ENCODE measurements at regions not wholly inside any gene's neighbourhood (a gene's known extent, or its start where the extent isn't known, plus 50 kb on each side); places are given as distances from the start of the nearest gene placed in this dataset.

- no peaks in the 10 kb centered on the region for H3K36me3 ChIP-seq (ENCODE audit: insufficient read depth, low read length)
- no peak for TF ChIP-seq CTCF (IDR thresholded peaks at IDR 0.05; ENCODE audit: extremely low read depth, low read depth, low read length)
- H3K4me3 ChIP-seq (ENCODE audit: insufficient read depth, low read length): no peak overlapping the region
- H3K9me3 ChIP-seq (ENCODE audit: low read depth, low read length): peaks cover 3% of the 10 kb centered on the region
- no peaks in the 10 kb centered on the region for H3K4me1 ChIP-seq (ENCODE audit: insufficient read depth, low read length)
- H4K20me1 ChIP-seq (ENCODE audit: insufficient read depth, low read length): no peaks in the 10 kb centered on the region
- H3K27ac ChIP-seq (ENCODE audit: low read depth, low read length): no peak overlapping the region
- no peak for DNase-seq (ENCODE audit: insufficient read length, low spot score, missing footprints)
- no peaks in the 10 kb centered on the region for H3K27me3 ChIP-seq (ENCODE audit: insufficient read depth, low read length)
- H2AFZ ChIP-seq (ENCODE audit: low read length): no peak overlapping the region
- H3K4me2 ChIP-seq (ENCODE audit: insufficient read depth, low read length): no peak overlapping the region
- no peaks in the 10 kb centered on the region for H3K79me2 ChIP-seq (ENCODE audit: insufficient read depth, low read length)
Measured at GRCh38 chr11:97336064-97336463, 946.3 kb downstream of the JRKL start.

- no peaks in the 10 kb centered on the region for H3K9me3 ChIP-seq (ENCODE audit: low read depth, low read length)
- no peak for DNase-seq (ENCODE audit: insufficient read length, low spot score, missing footprints)
- H3K4me1 ChIP-seq (ENCODE audit: insufficient read depth, low read length): no peaks in the 10 kb centered on the region
- no peaks in the 10 kb centered on the region for H4K20me1 ChIP-seq (ENCODE audit: insufficient read depth, low read length)
- no peak overlapping the region for H3K4me3 ChIP-seq (ENCODE audit: insufficient read depth, low read length)
- H3K79me2 ChIP-seq (ENCODE audit: insufficient read depth, low read length): no peaks in the 10 kb centered on the region
- no peaks in the 10 kb centered on the region for H3K36me3 ChIP-seq (ENCODE audit: insufficient read depth, low read length)
- no peak overlapping the region for H3K4me2 ChIP-seq (ENCODE audit: insufficient read depth, low read length)
- no peak overlapping the region for H2AFZ ChIP-seq (ENCODE audit: low read length)
- no peak overlapping the region for H3K27ac ChIP-seq (ENCODE audit: low read depth, low read length)
- no peaks in the 10 kb centered on the region for H3K27me3 ChIP-seq (ENCODE audit: insufficient read depth, low read length)
- no peak for TF ChIP-seq CTCF (IDR thresholded peaks at IDR 0.05; ENCODE audit: extremely low read depth, low read depth, low read length)
Measured at GRCh38 chr11:97345032-97345431, 955.2 kb downstream of the JRKL start.

GRCh38 chr11:97349201-97349600, 959.4 kb downstream of the JRKL start:
- no peak overlapping the region for H2AFZ ChIP-seq (ENCODE audit: low read length)
- DNase-seq (ENCODE audit: insufficient read length, low spot score, missing footprints): no peak
- H3K9me3 ChIP-seq (ENCODE audit: low read depth, low read length): no peaks in the 10 kb centered on the region
- TF ChIP-seq CTCF (IDR thresholded peaks at IDR 0.05; ENCODE audit: extremely low read depth, low read depth, low read length): no peak
- H3K4me1 ChIP-seq (ENCODE audit: insufficient read depth, low read length): no peaks in the 10 kb centered on the region
- H3K4me3 ChIP-seq (ENCODE audit: insufficient read depth, low read length): no peak overlapping the region
- H3K27me3 ChIP-seq (ENCODE audit: insufficient read depth, low read length): no peaks in the 10 kb centered on the region
- no peak overlapping the region for H3K4me2 ChIP-seq (ENCODE audit: insufficient read depth, low read length)
- no peaks in the 10 kb centered on the region for H3K36me3 ChIP-seq (ENCODE audit: insufficient read depth, low read length)
- H3K27ac ChIP-seq (ENCODE audit: low read depth, low read length): no peak overlapping the region
- H4K20me1 ChIP-seq (ENCODE audit: insufficient read depth, low read length): no peaks in the 10 kb centered on the region
- no peaks in the 10 kb centered on the region for H3K79me2 ChIP-seq (ENCODE audit: insufficient read depth, low read length)

GRCh38 chr11:97351939-97352338, 962.1 kb downstream of the JRKL start:
- H3K27ac ChIP-seq (ENCODE audit: low read depth, low read length): no peak overlapping the region
- no peaks in the 10 kb centered on the region for H4K20me1 ChIP-seq (ENCODE audit: insufficient read depth, low read length)
- H3K79me2 ChIP-seq (ENCODE audit: insufficient read depth, low read length): no peaks in the 10 kb centered on the region
- H3K36me3 ChIP-seq (ENCODE audit: insufficient read depth, low read length): no peaks in the 10 kb centered on the region
- no peaks in the 10 kb centered on the region for H3K4me1 ChIP-seq (ENCODE audit: insufficient read depth, low read length)
- no peak overlapping the region for H2AFZ ChIP-seq (ENCODE audit: low read length)
- no peak for TF ChIP-seq CTCF (IDR thresholded peaks at IDR 0.05; ENCODE audit: extremely low read depth, low read depth, low read length)
- H3K27me3 ChIP-seq (ENCODE audit: insufficient read depth, low read length): no peaks in the 10 kb centered on the region
- no peaks in the 10 kb centered on the region for H3K9me3 ChIP-seq (ENCODE audit: low read depth, low read length)
- no peak overlapping the region for H3K4me3 ChIP-seq (ENCODE audit: insufficient read depth, low read length)
- no peak overlapping the region for H3K4me2 ChIP-seq (ENCODE audit: insufficient read depth, low read length)
- no peak for DNase-seq (ENCODE audit: insufficient read length, low spot score, missing footprints)

Measured in osteoblast (primary cell).